Heart left ventricle (tissue), 16 donors: ENCODE measurements at regions not wholly inside any gene's neighbourhood (a gene's known extent, or its start where the extent isn't known, plus 50 kb on each side); places are given as distances from the start of the nearest gene placed in this dataset.

ENCODE experiments used
- ATAC-seq, 4 donors: fragments of 200-7000 bp; cut with Tn5 transposase; one replicate each; pipeline ENCODE4 v1.9.1; 2020 to 2022; ENCODE audit warnings: moderate library complexity in 4 of 4, mild to moderate bottlenecking in 3 of 4, moderate number of reproducible peaks in 1 of 4
- DNase-seq, 5 donors: peaks; one replicate each; pipeline ENCODE4 v3.0.0-alpha.2; 2020
- H3K27ac ChIP-seq, 12 donors: fragments of 200-600 bp; sonication (generic) in 4 of 12; one replicate each; pipeline versions ENCODE4 v1.5.0 to v1.8.0; 2016 to 2022; ENCODE audit warnings: mild to moderate bottlenecking in 2 of 12
- H3K27me3 ChIP-seq, 9 donors: fragments of 200-600 bp; sonication (generic) in 2 of 9; one replicate each; pipeline versions ENCODE4 v1.5.1 to v1.8.0; 2016 to 2022; ENCODE audit warnings: mild to moderate bottlenecking in 3 of 9
- H3K36me3 ChIP-seq, 9 donors: fragments of 200-600 bp; sonication (generic) in 2 of 9; one replicate each; pipeline versions ENCODE4 v1.5.0 to v1.8.0; 2018 to 2022; ENCODE audit warnings: mild to moderate bottlenecking in 2 of 9
- H3K4me1 ChIP-seq, 12 donors: fragments of 200-600 bp; sonication (generic) in 4 of 12; one replicate each; pipeline versions ENCODE4 v1.5.0 to v1.8.0; 2016 to 2022; ENCODE audit warnings: mild to moderate bottlenecking in 3 of 12
- H3K4me3 ChIP-seq, 12 donors: fragments of 200-600 bp; sonication (generic) in 4 of 12; one replicate each; pipeline versions ENCODE4 v1.5.0 to v1.8.0; 2017 to 2022; ENCODE audit warnings: mild to moderate bottlenecking in 9 of 12, moderate library complexity in 4 of 12
- H3K9me3 ChIP-seq, 12 donors: fragments of 200-600 bp; sonication (generic) in 4 of 12; one replicate each; pipeline versions ENCODE4 v1.5.0 to v1.8.0; 2016 to 2022; ENCODE audit warnings: mild to moderate bottlenecking in 1 of 12
- POLR2A ChIP-seq, 2 donors: fragments of 450-650 bp; IDR thresholded peaks; one replicate each; pipeline ENCODE4 v1.6.1; 2017; ENCODE audit warnings: antibody characterized with exemption in 2 of 2, mild to moderate bottlenecking in 2 of 2, moderate library complexity in 2 of 2
- WGBS, 4 donors: extraction: QIAGEN DNeasy Blood & Tissue Kit in 2 of 4; methylation state at CpG; one replicate each; pipeline versions ENCODE4 v1.1.5 to v1.1.7; 2013 to 2018; 5-methylcytosine and 5-hydroxymethylcytosine counted together
- intact Hi-C, 10 donors: fragments of 100-400 bp; cut with DNase I; formaldehyde crosslinking; loops; one replicate each; pipeline versions ENCODE4 v1.11.1 to v1.14.2; 2022
- TF ChIP-seq, protein P1 (sequence below), 12 donors: fragments of 200-600 bp; sonication (generic) in 4 of 12; IDR thresholded peaks; one replicate each; pipeline versions ENCODE4 v1.5.0 to v1.8.0; 2018 to 2022; ENCODE audit warnings: antibody characterized with exemption in 12 of 12, mild to moderate bottlenecking in 5 of 12
- donor health status: ischemic (EF 13 %, LVEDD 7.1; RV severe dilation, severe dysfunction).
- donor health status: healthy with polysubstance abuse.
- donor health status: DM: no; HTN: yes; CAD: no.
- donor health status: DM: no; HTN: no; CAD: no.
- donor health status: ischemic (EF 25% LVEDD 6.9; RV normal size, moderate dysfunction).
- donor health status: ischemic (EF 25% LVEDD 5.7; RV mildly dilated, moderate dysfunction).
- donor health status: healthy.
- donor health status: DM: yes; HTN: yes; CAD: no.
- donor health status: ischemic (EF 35%, LVEDD 5.7; RV mildly dilated, moderate dysfunction).
- donor health status: nonischemic (EF 11% LVEDD 7.7; RV severe dilation, severe dysfunction).
- donor health status: DM: yes; HTN: yes; CAD: no.
- donor health status: PGD.
- donor health status: ischemic (EF 29% LVEDD 5.4; RV normal size, mild dysfunction).
- donor health status: nonischemic (EF 23%, LVEDD 6.1; RV moderate dilation, normal function).

DNA sequence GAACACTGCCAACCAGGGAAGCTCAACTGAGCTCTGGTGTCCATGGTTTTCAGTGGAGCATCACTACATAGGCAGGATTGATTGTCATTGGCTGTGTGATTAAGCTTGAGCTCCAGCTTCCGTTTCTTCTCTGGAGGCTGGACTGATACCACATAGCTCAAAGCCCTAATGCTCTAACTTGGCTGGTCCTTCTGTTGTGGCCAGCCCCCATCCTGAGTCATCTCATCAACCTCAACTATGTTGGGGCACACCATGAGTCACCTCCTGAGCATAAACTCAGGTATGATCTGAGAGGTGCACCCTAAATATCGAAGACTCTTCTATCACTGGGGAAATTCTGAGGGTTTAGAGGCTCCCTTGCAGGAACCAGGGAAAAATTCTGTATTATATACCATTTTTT lies 114.5 kb upstream of the INHBA start:
- no peak overlapping the region for H3K27ac ChIP-seq
- intact Hi-C loops: no loop called here
- ATAC-seq (no peak), DNase-seq (no peak)
- H3K27me3 ChIP-seq: no peaks in the 10 kb centered on the region
- peaks cover 0 to 6% (median 0%) of the 10 kb centered on the region in 12 donors for H3K4me1 ChIP-seq
- H3K36me3 ChIP-seq: no peaks in the 10 kb centered on the region
- WGBS, 4 donors: 85 to 96% (median 89%) methylated on average over 2 of the region's 2 CpGs
- TF ChIP-seq, protein P1, sequence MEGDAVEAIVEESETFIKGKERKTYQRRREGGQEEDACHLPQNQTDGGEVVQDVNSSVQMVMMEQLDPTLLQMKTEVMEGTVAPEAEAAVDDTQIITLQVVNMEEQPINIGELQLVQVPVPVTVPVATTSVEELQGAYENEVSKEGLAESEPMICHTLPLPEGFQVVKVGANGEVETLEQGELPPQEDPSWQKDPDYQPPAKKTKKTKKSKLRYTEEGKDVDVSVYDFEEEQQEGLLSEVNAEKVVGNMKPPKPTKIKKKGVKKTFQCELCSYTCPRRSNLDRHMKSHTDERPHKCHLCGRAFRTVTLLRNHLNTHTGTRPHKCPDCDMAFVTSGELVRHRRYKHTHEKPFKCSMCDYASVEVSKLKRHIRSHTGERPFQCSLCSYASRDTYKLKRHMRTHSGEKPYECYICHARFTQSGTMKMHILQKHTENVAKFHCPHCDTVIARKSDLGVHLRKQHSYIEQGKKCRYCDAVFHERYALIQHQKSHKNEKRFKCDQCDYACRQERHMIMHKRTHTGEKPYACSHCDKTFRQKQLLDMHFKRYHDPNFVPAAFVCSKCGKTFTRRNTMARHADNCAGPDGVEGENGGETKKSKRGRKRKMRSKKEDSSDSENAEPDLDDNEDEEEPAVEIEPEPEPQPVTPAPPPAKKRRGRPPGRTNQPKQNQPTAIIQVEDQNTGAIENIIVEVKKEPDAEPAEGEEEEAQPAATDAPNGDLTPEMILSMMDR (IDR thresholded peaks at IDR 0.05): no peak
- no peak for TF ChIP-seq POLR2A (IDR thresholded peaks at IDR 0.05)
- H3K9me3 ChIP-seq: peaks cover 0 to 16% (median 0%) of the 10 kb centered on the region in 12 donors
- no peak overlapping the region for H3K4me3 ChIP-seq

DNA sequence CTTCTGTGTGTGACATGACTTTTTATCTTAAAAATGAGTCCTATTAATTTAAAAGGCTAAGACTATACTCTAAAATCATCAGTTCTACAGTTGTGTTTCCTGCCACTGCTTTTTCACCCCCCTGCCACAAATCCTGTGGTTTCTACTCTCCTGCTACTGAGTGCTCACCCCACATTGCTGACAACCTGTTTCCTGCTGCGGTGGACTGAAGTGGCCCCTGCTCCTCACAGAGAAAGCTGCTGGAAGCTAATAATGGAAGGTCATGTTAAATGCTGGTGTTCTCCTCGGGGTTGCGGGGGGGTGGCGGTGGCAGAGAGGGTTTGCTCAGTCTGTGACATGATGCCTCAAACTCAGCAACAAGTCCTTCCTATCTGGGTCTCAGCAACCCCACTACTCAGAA lies 113.2 kb upstream of the INHBA start:
- H3K27me3 ChIP-seq: no peaks in the 10 kb centered on the region
- TF ChIP-seq POLR2A (IDR thresholded peaks at IDR 0.05): no peak
- TF ChIP-seq, protein P1 (IDR thresholded peaks at IDR 0.05): no peak
- no peak overlapping the region for H3K27ac ChIP-seq
- intact Hi-C loops: no loop called here
- no peak for DNase-seq
- no peak for ATAC-seq
- no peak overlapping the region for H3K4me3 ChIP-seq
- H3K9me3 ChIP-seq: peaks cover 0 to 16% (median 0%) of the 10 kb centered on the region in 12 donors
- no peaks in the 10 kb centered on the region for H3K4me1 ChIP-seq
- no peaks in the 10 kb centered on the region for H3K36me3 ChIP-seq
- 42 to 61% (median 52%) methylated on average over 4 of the region's 4 CpGs for WGBS, 4 donors

DNA sequence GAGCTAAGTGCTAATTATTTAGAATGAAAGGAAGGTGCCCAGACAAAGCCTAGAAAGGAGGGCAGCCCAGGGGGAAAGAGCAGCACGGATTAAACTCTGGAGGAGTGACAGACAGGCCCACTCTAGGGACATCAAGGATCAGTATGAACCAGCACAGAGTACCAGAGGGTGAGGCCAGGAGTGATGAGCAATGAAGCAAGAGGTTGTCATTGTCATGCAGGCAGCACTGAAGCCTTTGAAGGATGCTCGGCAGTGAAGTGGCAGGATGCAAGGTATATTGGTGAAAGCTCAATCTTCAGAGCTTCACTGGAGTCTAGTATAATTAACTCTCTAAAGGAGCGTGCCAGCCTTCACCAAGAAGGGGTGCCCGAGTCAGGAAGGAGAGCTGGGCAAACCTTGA lies 112.0 kb upstream of the INHBA start:
- WGBS, 4 donors: 82 to 88% (median 84%) methylated on average over 4 of the region's 4 CpGs
- intact Hi-C loops: no loop called here
- no peak overlapping the region for H3K27ac ChIP-seq
- no peak overlapping the region for H3K4me3 ChIP-seq
- DNase-seq: no peak
- no peak for ATAC-seq
- H3K36me3 ChIP-seq: no peaks in the 10 kb centered on the region
- peaks cover 0 to 13% (median 0%) of the 10 kb centered on the region in 12 donors for H3K9me3 ChIP-seq
- no peaks in the 10 kb centered on the region for H3K4me1 ChIP-seq
- no peaks in the 10 kb centered on the region for H3K27me3 ChIP-seq
- TF ChIP-seq, protein P1 (IDR thresholded peaks at IDR 0.05): no peak
- TF ChIP-seq POLR2A (IDR thresholded peaks at IDR 0.05): no peak

DNA sequence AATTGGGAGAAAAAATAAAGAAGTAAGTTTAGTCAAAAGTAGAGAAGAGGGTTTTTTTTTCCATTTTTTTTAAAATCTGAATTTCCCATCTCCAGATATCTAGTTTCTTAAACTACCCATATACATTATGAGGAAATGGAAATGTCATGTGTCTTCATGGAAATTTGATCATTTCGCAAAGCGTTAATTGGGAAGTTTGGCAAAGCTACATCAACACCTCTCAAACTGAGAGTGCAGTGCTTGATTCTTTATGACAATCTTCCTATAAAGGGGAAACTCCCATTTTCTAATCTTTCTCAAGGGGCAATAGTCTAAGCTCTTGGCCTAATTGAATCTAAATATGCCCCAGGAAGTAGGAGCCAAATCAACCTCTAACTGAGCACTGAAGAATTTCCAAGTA lies 110.4 kb upstream of the INHBA start:
- Histone ChIP-seq H3K9me3 (no peaks in the 10 kb centered on the region), H3K27ac (no peak overlapping the region), H3K36me3 (no peaks in the 10 kb centered on the region), H3K27me3 (no peaks in the 10 kb centered on the region), H3K4me1 (peaks cover 0 to 5% (median 0%) of the 10 kb centered on the region in 12 donors), H3K4me3 (no peak overlapping the region)
- ATAC-seq: no peak
- TF ChIP-seq, protein P1 (IDR thresholded peaks at IDR 0.05): no peak
- TF ChIP-seq POLR2A (IDR thresholded peaks at IDR 0.05): no peak
- no peak for DNase-seq
- WGBS, 4 donors: 88 to 96% (median 94%) methylated on average over 2 of the region's 2 CpGs
- intact Hi-C loops: no loop called here
